DMS 273 treated with DMSO at 0.1 percent for 48 hours (cell line): ENCODE measurements at regions not wholly inside any gene's neighbourhood (a gene's known extent, or its start where the extent isn't known, plus 50 kb on each side); places are given as distances from the start of the nearest gene placed in this dataset.

ENCODE experiments used
- DNase-seq: peaks from one replicate; lab custom pipeline; 2025; lab: John Stamatoyannopoulos, UW

- DNase-seq, result no peak
Measured at GRCh38 chr18:41621177-41621576, 333.9 kb upstream of the PIK3C3 start.

GRCh38 chr18:41618147-41618546, 336.9 kb upstream of the PIK3C3 start:
- no peak for DNase-seq

GRCh38 chr18:41617647-41618046, 337.4 kb upstream of the PIK3C3 start:
- DNase-seq, result no peak

GRCh38 chr18:41613003-41613609, 341.9 kb upstream of the PIK3C3 start:
- no peak for DNase-seq

- no peak for DNase-seq
Measured at GRCh38 chr18:41604964-41605363, 350.1 kb upstream of the PIK3C3 start.

GRCh38 chr18:41602034-41602433, 353.0 kb upstream of the PIK3C3 start:
- no peak for DNase-seq

- no peak for DNase-seq
Measured at GRCh38 chr18:41600693-41601391, 354.2 kb upstream of the PIK3C3 start.

GRCh38 chr18:41599466-41599865, 355.6 kb upstream of the PIK3C3 start:
- DNase-seq, result no peak

GRCh38 chr18:41594582-41594981, 360.5 kb upstream of the PIK3C3 start:
- peak; percentile 24 for DNase-seq

- DNase-seq, result no peak
Measured at GRCh38 chr18:41593171-41593675, 361.8 kb upstream of the PIK3C3 start.

- DNase-seq, result no peak
Measured at GRCh38 chr18:41587976-41588375, 367.1 kb upstream of the PIK3C3 start.

GRCh38 chr18:41585512-41585911, 369.5 kb upstream of the PIK3C3 start:
- DNase-seq, result no peak

- DNase-seq, result no peak
Measured at GRCh38 chr18:41579185-41579584, 375.8 kb upstream of the PIK3C3 start.

- DNase-seq, result no peak
Measured at GRCh38 chr18:41577529-41577928, 377.5 kb upstream of the PIK3C3 start.

GRCh38 chr18:41576643-41577042, 378.4 kb upstream of the PIK3C3 start:
- no peak for DNase-seq

GRCh38 chr18:41569867-41570266, 385.2 kb upstream of the PIK3C3 start:
- no peak for DNase-seq

- no peak for DNase-seq
Measured at GRCh38 chr18:41561961-41562360, 393.1 kb upstream of the PIK3C3 start.

GRCh38 chr18:41558715-41559114, 396.3 kb upstream of the PIK3C3 start:
- no peak for DNase-seq

GRCh38 chr18:41553716-41554115, 401.3 kb upstream of the PIK3C3 start:
- DNase-seq, result no peak

- DNase-seq, result no peak
Measured at GRCh38 chr18:41548521-41549260, 406.3 kb upstream of the PIK3C3 start.

- DNase-seq, result no peak
Measured at GRCh38 chr18:41545091-41545888, 409.7 kb upstream of the PIK3C3 start.

- no peak for DNase-seq
Measured at GRCh38 chr18:41543815-41544214, 411.2 kb upstream of the PIK3C3 start.
